Endodermal cell (in vitro differentiated cells): ENCODE measurements at regions not wholly inside any gene's neighbourhood (a gene's known extent, or its start where the extent isn't known, plus 50 kb on each side); places are given as distances from the start of the nearest gene placed in this dataset.

ENCODE experiments used
- DNase-seq: peaks from one replicate; pipeline ENCODE4 v3.0.0-alpha.2; 2017
- H3K27ac ChIP-seq: 2 replicates; pipeline ENCODE4 v1.5.1; 2013; ENCODE audit warnings: mild to moderate bottlenecking, low read depth, low read length, moderate library complexity
- H3K27me3 ChIP-seq: 2 replicates; pipeline ENCODE4 v1.6.1; 2013; ENCODE audit warnings: mild to moderate bottlenecking, low read length, moderate library complexity; ENCODE audit not compliant: insufficient read depth, control insufficient read depth, poor library complexity, severe bottlenecking
- H3K36me3 ChIP-seq: 2 replicates; pipeline ENCODE4 v1.7.0; 2013; ENCODE audit warnings: mild to moderate bottlenecking, low read length, moderate library complexity; ENCODE audit not compliant: control insufficient read depth, insufficient read depth
- H3K4me1 ChIP-seq: one replicate; pipeline ENCODE4 v1.7.0; 2013; ENCODE audit warnings: low read length; ENCODE audit not compliant: control insufficient read depth, insufficient read depth
- H3K4me3 ChIP-seq: 2 replicates; pipeline ENCODE4 v1.5.1; 2013; ENCODE audit warnings: mild to moderate bottlenecking, low read length, moderate library complexity
- H3K9ac ChIP-seq: 2 replicates; pipeline ENCODE4 v1.6.1; 2013; ENCODE audit warnings: mild to moderate bottlenecking, low read length, moderate library complexity; ENCODE audit not compliant: poor library complexity, severe bottlenecking; ENCODE audit errors: extremely low read depth
- H3K9me3 ChIP-seq: 2 replicates; pipeline ENCODE4 v1.6.1; 2013; ENCODE audit warnings: mild to moderate bottlenecking, low read length, moderate library complexity; ENCODE audit not compliant: control insufficient read depth
- H3K27ac Mint-ChIP-seq: 2 replicates; pipeline ENCODE4 v1.8.0; 2020; ENCODE audit warnings: mixed read lengths
- H3K27me3 Mint-ChIP-seq: 2 replicates; pipeline ENCODE4 v1.8.0; 2021; ENCODE audit warnings: mild to moderate bottlenecking, mixed read lengths; ENCODE audit not compliant: insufficient read depth
- H3K36me3 Mint-ChIP-seq: 2 replicates; pipeline ENCODE4 v1.8.0; 2020; ENCODE audit warnings: low read depth, mixed read lengths
- H3K4me1 Mint-ChIP-seq: 2 replicates; pipeline ENCODE4 v1.8.0; 2020; ENCODE audit warnings: mixed read lengths
- H3K4me3 Mint-ChIP-seq: 2 replicates; pipeline ENCODE4 v1.8.0; 2020; ENCODE audit warnings: mild to moderate bottlenecking, moderate library complexity, mixed read lengths
- H3K9me3 Mint-ChIP-seq: 2 replicates; pipeline ENCODE4 v1.8.0; 2020; ENCODE audit warnings: mild to moderate bottlenecking, mixed read lengths
- WGBS, 2 experiments: methylation state at CpG; one replicate each; pipeline versions ENCODE4 v1.1.5 to v1.1.7; 2013; ENCODE audit warnings: missing lambda C conversion rate in 2 of 2, mixed read lengths in 1 of 2; ENCODE audit not compliant: insufficient coverage in 1 of 2, insufficient read length in 1 of 2; 5-methylcytosine and 5-hydroxymethylcytosine counted together
- TF ChIP-seq, protein P1 (sequence below): fragments of 200-600 bp; sonication (generic); conservative IDR thresholded peaks from 2 replicates; pipeline ENCODE4 v1.5.0; 2021; ENCODE audit warnings: antibody characterized with exemption, mild to moderate bottlenecking

DNA sequence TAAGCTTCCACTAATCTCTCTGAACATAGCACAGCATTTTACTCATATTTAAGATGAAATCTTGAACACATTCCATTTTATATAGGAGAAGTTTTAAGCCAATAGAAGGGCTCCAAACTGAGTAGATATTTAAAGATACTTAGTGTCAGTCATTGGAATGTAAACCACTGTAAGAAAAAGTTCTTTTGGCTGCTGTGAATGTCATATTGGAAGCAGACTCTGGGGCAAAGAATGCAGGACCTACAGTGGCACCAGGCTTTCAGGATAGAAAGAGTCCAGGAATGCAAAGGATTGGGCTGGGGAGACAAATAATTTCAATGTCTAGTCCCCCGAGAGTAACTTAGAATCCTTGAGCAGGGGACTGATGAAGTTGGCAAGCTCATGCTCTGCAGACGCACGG lies 1047.7 kb downstream of the STIM2 start:
- Histone ChIP-seq H3K4me1 (no peaks in the 10 kb centered on the region), H3K27me3 (no peaks in the 10 kb centered on the region), H3K36me3 (no peaks in the 10 kb centered on the region), H3K27ac (no peak overlapping the region), H3K4me3 (no peak overlapping the region), H3K9me3 (no peaks in the 10 kb centered on the region), H3K9ac (no peak overlapping the region)
- no peak overlapping the region for H3K27ac Mint-ChIP-seq
- H3K4me1 Mint-ChIP-seq = no peaks in the 10 kb centered on the region
- no peak for DNase-seq
- H3K4me3 Mint-ChIP-seq = no peak overlapping the region
- TF ChIP-seq, protein P1, sequence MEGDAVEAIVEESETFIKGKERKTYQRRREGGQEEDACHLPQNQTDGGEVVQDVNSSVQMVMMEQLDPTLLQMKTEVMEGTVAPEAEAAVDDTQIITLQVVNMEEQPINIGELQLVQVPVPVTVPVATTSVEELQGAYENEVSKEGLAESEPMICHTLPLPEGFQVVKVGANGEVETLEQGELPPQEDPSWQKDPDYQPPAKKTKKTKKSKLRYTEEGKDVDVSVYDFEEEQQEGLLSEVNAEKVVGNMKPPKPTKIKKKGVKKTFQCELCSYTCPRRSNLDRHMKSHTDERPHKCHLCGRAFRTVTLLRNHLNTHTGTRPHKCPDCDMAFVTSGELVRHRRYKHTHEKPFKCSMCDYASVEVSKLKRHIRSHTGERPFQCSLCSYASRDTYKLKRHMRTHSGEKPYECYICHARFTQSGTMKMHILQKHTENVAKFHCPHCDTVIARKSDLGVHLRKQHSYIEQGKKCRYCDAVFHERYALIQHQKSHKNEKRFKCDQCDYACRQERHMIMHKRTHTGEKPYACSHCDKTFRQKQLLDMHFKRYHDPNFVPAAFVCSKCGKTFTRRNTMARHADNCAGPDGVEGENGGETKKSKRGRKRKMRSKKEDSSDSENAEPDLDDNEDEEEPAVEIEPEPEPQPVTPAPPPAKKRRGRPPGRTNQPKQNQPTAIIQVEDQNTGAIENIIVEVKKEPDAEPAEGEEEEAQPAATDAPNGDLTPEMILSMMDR = no peak
- H3K36me3 Mint-ChIP-seq = no peaks in the 10 kb centered on the region
- WGBS, 2 experiments = 95 to 96% methylated on average over 3 of the region's 3 CpGs
- no peaks in the 10 kb centered on the region for H3K9me3 Mint-ChIP-seq
- H3K27me3 Mint-ChIP-seq = no peaks in the 10 kb centered on the region

DNA sequence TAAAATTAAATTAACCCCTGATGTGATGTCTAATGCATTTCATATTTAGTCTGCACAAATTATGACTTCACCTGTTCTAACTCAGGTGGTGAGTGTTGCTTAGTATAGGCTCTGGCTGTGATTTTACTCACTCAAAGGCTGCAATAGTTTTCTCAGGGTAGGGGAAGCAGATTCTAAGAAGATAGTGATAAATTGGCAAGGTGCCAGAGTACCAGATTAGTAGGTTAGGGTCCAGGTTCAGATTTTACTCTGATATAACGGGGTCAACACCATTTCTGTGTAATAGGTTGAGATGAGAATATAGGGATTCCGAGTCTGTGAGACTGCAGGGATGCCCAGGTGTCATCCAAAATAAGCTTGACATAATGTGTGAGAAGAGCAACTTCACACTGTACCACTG lies 1049.6 kb downstream of the STIM2 start:
- H3K4me1 ChIP-seq = no peaks in the 10 kb centered on the region
- no peaks in the 10 kb centered on the region for H3K9me3 ChIP-seq
- TF ChIP-seq, protein P1 = no peak
- no peak for DNase-seq
- no peak overlapping the region for H3K4me3 ChIP-seq
- H3K4me3 Mint-ChIP-seq = no peak overlapping the region
- H3K36me3 Mint-ChIP-seq = no peaks in the 10 kb centered on the region
- no peaks in the 10 kb centered on the region for H3K4me1 Mint-ChIP-seq
- no peaks in the 10 kb centered on the region for H3K36me3 ChIP-seq
- H3K9ac ChIP-seq = no peak overlapping the region
- no peak overlapping the region for H3K27ac ChIP-seq
- H3K9me3 Mint-ChIP-seq = no peaks in the 10 kb centered on the region
- no peaks in the 10 kb centered on the region for H3K27me3 Mint-ChIP-seq
- WGBS, 2 experiments = 86 to 100% methylated on average over 2 of the region's 2 CpGs
- no peak overlapping the region for H3K27ac Mint-ChIP-seq
- no peaks in the 10 kb centered on the region for H3K27me3 ChIP-seq

DNA sequence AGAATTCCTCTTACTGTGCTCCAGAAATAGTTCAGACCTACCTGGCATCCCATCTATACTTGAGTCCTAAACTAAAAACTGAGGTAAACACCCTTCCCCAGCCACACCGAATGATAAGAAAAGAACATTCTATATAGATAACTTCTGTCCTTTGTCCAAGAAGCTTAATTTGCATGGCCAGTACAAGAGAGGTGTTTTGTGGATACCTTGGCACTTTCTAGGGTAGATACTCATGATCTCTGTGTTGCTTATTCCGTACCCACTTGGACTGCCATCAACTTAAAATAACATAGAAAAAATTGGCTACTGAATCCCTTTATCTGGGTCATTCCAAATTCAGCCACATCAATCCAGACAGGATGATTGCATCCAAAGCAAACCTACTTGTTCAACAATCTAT lies 1050.4 kb downstream of the STIM2 start:
- Histone ChIP-seq H3K9ac (no peak overlapping the region), H3K27ac (no peak overlapping the region), H3K9me3 (no peaks in the 10 kb centered on the region), H3K36me3 (no peaks in the 10 kb centered on the region), H3K4me3 (no peak overlapping the region), H3K4me1 (no peaks in the 10 kb centered on the region), H3K27me3 (no peaks in the 10 kb centered on the region)
- Mint-ChIP-seq H3K36me3 (no peaks in the 10 kb centered on the region), H3K4me3 (no peak overlapping the region), H3K27ac (no peak overlapping the region), H3K4me1 (no peaks in the 10 kb centered on the region), H3K9me3 (no peaks in the 10 kb centered on the region), H3K27me3 (no peaks in the 10 kb centered on the region)
- no peak for DNase-seq
- TF ChIP-seq, protein P1 = no peak
- 87 to 100% methylated on average over 1 to 2 of the region's 2 CpGs for WGBS, 2 experiments
